ENCODE measurements at regions not wholly inside any gene's neighbourhood (a gene's known extent, or its start where the extent isn't known, plus 50 kb on each side); places are given as distances from the start of the nearest gene placed in this dataset.

DNA sequence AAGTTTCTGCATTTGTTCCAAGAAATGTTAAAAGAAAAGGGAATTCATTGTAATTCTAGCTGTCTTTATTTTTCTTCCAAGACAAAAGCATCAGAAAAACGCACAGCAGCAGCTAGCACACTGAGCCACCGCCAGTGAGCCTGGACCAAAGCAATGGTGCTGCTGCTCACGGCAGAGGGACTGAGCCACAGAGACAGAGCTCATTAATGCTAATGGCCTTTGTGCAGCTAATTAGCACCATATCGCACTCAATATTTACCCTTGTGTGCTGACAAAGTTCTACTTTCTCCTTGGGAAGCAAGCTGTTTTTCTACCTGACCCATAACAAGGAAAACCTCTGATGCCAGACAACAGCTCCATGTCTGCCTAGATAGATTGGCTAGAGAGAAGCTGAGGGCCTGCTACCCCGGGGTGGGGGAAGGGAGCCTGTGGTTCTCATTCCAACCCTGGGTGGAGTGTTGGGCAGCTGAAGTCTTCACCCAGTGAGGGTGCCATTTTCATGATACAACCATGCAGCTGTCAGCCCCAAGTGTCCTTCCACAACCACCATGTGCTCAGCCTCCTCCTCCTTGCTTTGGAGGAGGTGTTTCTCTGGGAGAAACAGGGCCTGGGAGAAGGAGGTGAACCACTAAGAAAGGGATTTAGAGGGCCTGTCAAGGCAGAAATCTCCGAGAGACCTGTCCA, 131.1 kb upstream of the NCAM1 start:
- TF ChIP-seq POLR2A (IDR thresholded peaks at IDR 0.05; ENCODE audit: low read length) (no peak), GATA1 (IDR thresholded peaks at IDR 0.05; ENCODE audit: low read depth, low read length) (no peak)

Data from erythroblast (primary cell).